ENCODE measurements at regions not wholly inside any gene's neighbourhood (a gene's known extent, or its start where the extent isn't known, plus 50 kb on each side); places are given as distances from the start of the nearest gene placed in this dataset.

GRCh38 chr1:199298825-199299224, 660.0 kb downstream of the PTPRC start:
- TF ChIP-seq CTCF (IDR thresholded peaks at IDR 0.05; ENCODE audit: poor library complexity, severe bottlenecking) (no peak), TAF1 (IDR thresholded peaks at IDR 0.05; ENCODE audit: low read depth) (no peak)

All from neural cell (in vitro differentiated cells).